ENCODE measurements at regions not wholly inside any gene's neighbourhood (a gene's known extent, or its start where the extent isn't known, plus 50 kb on each side); places are given as distances from the start of the nearest gene placed in this dataset.

- Histone ChIP-seq H3K9me3 (ENCODE audit: control insufficient read depth in 4 of 4, low read length in 3 of 4) (no peaks in the 10 kb centered on the region), H3K4me3 (ENCODE audit: low read depth in 1 of 3, low read length in 3 of 3) (no peak overlapping the region), H3K9ac (ENCODE audit: low read depth in 1 of 2, low read length in 2 of 2) (no peak overlapping the region), H3K27me3 (ENCODE audit: control insufficient read depth in 4 of 4, insufficient read depth in 4 of 4, low read length in 3 of 4) (no peaks in the 10 kb centered on the region), H3K36me3 (ENCODE audit: control insufficient read depth in 4 of 4, insufficient read depth in 3 of 4, low read depth in 1 of 4, low read length in 3 of 4) (no peaks in the 10 kb centered on the region), H3K4me1 (ENCODE audit: control insufficient read depth in 4 of 4, insufficient read depth in 4 of 4, low read length in 3 of 4) (no peaks in the 10 kb centered on the region), H3K27ac (ENCODE audit: low read depth in 1 of 2, low read length in 2 of 2) (no peak overlapping the region)
- TF ChIP-seq HNF4G (IDR thresholded peaks at IDR 0.05) (no peak), MAX (IDR thresholded peaks at IDR 0.05) (no peak), HNF4A (conservative IDR thresholded peaks at IDR 0.05) (no peak), NR2F2 (IDR thresholded peaks at IDR 0.05) (no peak), ATF3 (IDR thresholded peaks at IDR 0.05) (no peak)
- no peak for DNase-seq (ENCODE audit: low spot score)
- 68% methylated on average over 1 of the region's 1 CpG for WGBS
These were observed 220.9 kb upstream of the LRFN5 start for GRCh38 chr14:41385797-41386196.

- Histone ChIP-seq H3K9me3 (ENCODE audit: control insufficient read depth in 4 of 4, low read length in 3 of 4) (no peaks in the 10 kb centered on the region), H3K4me1 (ENCODE audit: control insufficient read depth in 4 of 4, insufficient read depth in 4 of 4, low read length in 3 of 4) (no peaks in the 10 kb centered on the region), H3K9ac (ENCODE audit: low read depth in 1 of 2, low read length in 2 of 2) (no peak overlapping the region), H3K36me3 (ENCODE audit: control insufficient read depth in 4 of 4, insufficient read depth in 3 of 4, low read depth in 1 of 4, low read length in 3 of 4) (no peaks in the 10 kb centered on the region), H3K4me3 (ENCODE audit: low read depth in 1 of 3, low read length in 3 of 3) (no peak overlapping the region), H3K27me3 (ENCODE audit: control insufficient read depth in 4 of 4, insufficient read depth in 4 of 4, low read length in 3 of 4) (no peaks in the 10 kb centered on the region), H3K27ac (ENCODE audit: low read depth in 1 of 2, low read length in 2 of 2) (no peak overlapping the region)
- TF ChIP-seq YY1 (IDR thresholded peaks at IDR 0.05) (no peak), SP1 (IDR thresholded peaks at IDR 0.05) (no peak), NR2F2 (IDR thresholded peaks at IDR 0.05) (no peak), ATF3 (IDR thresholded peaks at IDR 0.05) (no peak), CTCF (IDR thresholded peaks at IDR 0.05; ENCODE audit: low read depth, low read length, missing input control) (no peak), HNF4G (IDR thresholded peaks at IDR 0.05) (no peak), FOXA2 (IDR thresholded peaks at IDR 0.05) (no peak), FOXA1 (IDR thresholded peaks at IDR 0.05) (no peak), RAD21 (IDR thresholded peaks at IDR 0.05) (no peak), ZBTB33 (IDR thresholded peaks at IDR 0.05) (no peak), RXRA (IDR thresholded peaks at IDR 0.05) (no peak)
- DNase-seq (ENCODE audit: low spot score), result no peak
These were observed 226.7 kb upstream of the LRFN5 start for GRCh38 chr14:41380017-41380416.

- no peak overlapping the region for H3K9ac ChIP-seq (ENCODE audit: low read depth in 1 of 2, low read length in 2 of 2)
- TF ChIP-seq ZBTB33 (IDR thresholded peaks at IDR 0.05), result no peak
- no peak for TF ChIP-seq RXRA (IDR thresholded peaks at IDR 0.05)
- no peak for TF ChIP-seq FOXA2 (IDR thresholded peaks at IDR 0.05)
- no peak for TF ChIP-seq NR2F2 (IDR thresholded peaks at IDR 0.05)
- no peak for TF ChIP-seq FOXA1 (IDR thresholded peaks at IDR 0.05)
- TF ChIP-seq REST (IDR thresholded peaks at IDR 0.05), result no peak
- no peak for TF ChIP-seq HNF4G (IDR thresholded peaks at IDR 0.05)
- no peak for TF ChIP-seq MAX (IDR thresholded peaks at IDR 0.05)
- TF ChIP-seq SP1 (IDR thresholded peaks at IDR 0.05), result no peak
- H3K27ac ChIP-seq (ENCODE audit: low read depth in 1 of 2, low read length in 2 of 2), result no peak overlapping the region
- no peak for DNase-seq (ENCODE audit: low spot score)
- no peaks in the 10 kb centered on the region for H3K4me1 ChIP-seq (ENCODE audit: control insufficient read depth in 4 of 4, insufficient read depth in 4 of 4, low read length in 3 of 4)
- H3K27me3 ChIP-seq (ENCODE audit: control insufficient read depth in 4 of 4, insufficient read depth in 4 of 4, low read length in 3 of 4), result no peaks in the 10 kb centered on the region
- 64% methylated on average over 2 of the region's 2 CpGs for WGBS
- H3K9me3 ChIP-seq (ENCODE audit: control insufficient read depth in 4 of 4, low read length in 3 of 4), result no peaks in the 10 kb centered on the region
- H3K4me3 ChIP-seq (ENCODE audit: low read depth in 1 of 3, low read length in 3 of 3), result no peak overlapping the region
- no peaks in the 10 kb centered on the region for H3K36me3 ChIP-seq (ENCODE audit: control insufficient read depth in 4 of 4, insufficient read depth in 3 of 4, low read depth in 1 of 4, low read length in 3 of 4)
These were observed 228.2 kb upstream of the LRFN5 start for GRCh38 chr14:41378526-41378925.
